ENCODE measurements at regions not wholly inside any gene's neighbourhood (a gene's known extent, or its start where the extent isn't known, plus 50 kb on each side); places are given as distances from the start of the nearest gene placed in this dataset.

- POLR2A ChIA-PET = no interaction called here
- no peak for TF ChIP-seq CTCF (IDR thresholded peaks at IDR 0.05; ENCODE audit: control extremely low read depth, extremely low read depth, low read depth, missing control alignments)
- CTCF ChIA-PET = interaction anchor here (2.0 to 3.0 kb wide), 2 partner anchors 12 to 14 kb away, joined by 6 to 15 read pairs; no protein-coding TSS in a partner anchor
- no peak for DNase-seq (ENCODE audit: extremely low spot score)
Measured at GRCh38 chr10:21080261-21080660, 183.2 kb upstream of the NEBL start.

GRCh38 chr10:21079330-21079658, 182.2 kb upstream of the NEBL start:
- no peak for DNase-seq (ENCODE audit: extremely low spot score)
- no peak for TF ChIP-seq CTCF (IDR thresholded peaks at IDR 0.05; ENCODE audit: control extremely low read depth, extremely low read depth, low read depth, missing control alignments)
- CTCF ChIA-PET = interaction anchor here (0.8 to 3.0 kb wide), 11 partner anchors 8 to 194 kb away, joined by 3 to 15 read pairs (median 6); no protein-coding TSS in a partner anchor
- POLR2A ChIA-PET = no interaction called here

- TF ChIP-seq CTCF (IDR thresholded peaks at IDR 0.05; ENCODE audit: control extremely low read depth, extremely low read depth, low read depth, missing control alignments) = peak; percentile 76
- POLR2A ChIA-PET = no interaction called here
- peak; percentile 25 for DNase-seq (ENCODE audit: extremely low spot score)
- CTCF ChIA-PET = interaction anchor here (0.8 to 3.0 kb wide), 14 partner anchors 8 to 194 kb away, joined by 3 to 15 read pairs (median 4); no protein-coding TSS in a partner anchor
Measured at GRCh38 chr10:21078410-21079329, 181.6 kb upstream of the NEBL start.

- no peak for TF ChIP-seq CTCF (IDR thresholded peaks at IDR 0.05; ENCODE audit: control extremely low read depth, extremely low read depth, low read depth, missing control alignments)
- CTCF ChIA-PET = interaction anchor here (0.8 to 3.0 kb wide), 7 partner anchors 9 to 192 kb away, joined by 3 to 15 read pairs (median 4); no protein-coding TSS in a partner anchor
- POLR2A ChIA-PET = no interaction called here
- no peak for DNase-seq (ENCODE audit: extremely low spot score)
Measured at GRCh38 chr10:21077681-21078080, 180.6 kb upstream of the NEBL start.

GRCh38 chr10:21076381-21076780, 179.3 kb upstream of the NEBL start:
- CTCF ChIA-PET = interaction anchor here (1.6 to 1.7 kb wide), 2 partner anchors 9 to 17 kb away, joined by 3 read pairs; no protein-coding TSS in a partner anchor

GRCh38 chr10:21075880-21076279, 178.8 kb upstream of the NEBL start:
- CTCF ChIA-PET = interaction anchor here (1.6 to 1.7 kb wide), 2 partner anchors 8 to 16 kb away, joined by 3 read pairs; no protein-coding TSS in a partner anchor
- POLR2A ChIA-PET = no interaction called here
- DNase-seq (ENCODE audit: extremely low spot score) = no peak

More at GRCh38 chr10:21076381-21076780, 179.3 kb upstream of the NEBL start:
- no peak for DNase-seq (ENCODE audit: extremely low spot score)
- POLR2A ChIA-PET = no interaction called here
- TF ChIP-seq CTCF (IDR thresholded peaks at IDR 0.05; ENCODE audit: control extremely low read depth, extremely low read depth, low read depth, missing control alignments) = no peak

More at GRCh38 chr10:21075880-21076279, 178.8 kb upstream of the NEBL start:
- no peak for TF ChIP-seq CTCF (IDR thresholded peaks at IDR 0.05; ENCODE audit: control extremely low read depth, extremely low read depth, low read depth, missing control alignments)

Data from GM10248 (cell line).